Activated CD8-positive, alpha-beta memory T cell treated with anti-CD3 and anti-CD28 coated beads, Interleukin-2, amount 50 U/mL, for 24 hours (primary cell): ENCODE measurements at regions not wholly inside any gene's neighbourhood (a gene's known extent, or its start where the extent isn't known, plus 50 kb on each side); places are given as distances from the start of the nearest gene placed in this dataset.

ENCODE experiments used
- DNase-seq: peaks from one replicate; pipeline ENCODE4 v3.0.0-alpha.2; 2020; ENCODE audit errors: extremely low read depth

DNA sequence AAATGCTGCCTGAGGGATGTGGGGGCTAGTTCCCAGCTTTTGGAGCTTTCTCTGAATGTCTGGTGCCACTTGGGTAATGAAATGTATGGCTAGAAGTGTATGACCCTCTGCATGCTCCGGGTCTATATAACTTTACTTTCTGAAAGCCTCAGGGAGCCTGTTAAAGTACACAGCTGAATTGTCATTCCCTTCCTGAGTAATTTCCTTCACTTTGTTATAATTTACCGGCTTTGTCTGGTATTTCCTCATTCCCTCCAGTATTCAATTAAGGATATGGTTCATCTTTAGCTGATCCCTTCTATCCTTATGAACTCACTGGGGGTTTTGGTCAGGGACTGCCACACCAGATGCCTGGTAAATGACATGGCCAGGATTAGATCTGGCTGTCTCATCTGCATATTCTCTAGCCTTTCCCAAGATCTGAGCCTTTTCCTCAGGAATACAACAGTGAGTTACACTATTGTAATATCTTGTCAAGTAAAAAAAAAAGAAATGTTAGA is 620.3 kb downstream of the ZPLD1 start:
- no peak for DNase-seq

DNA sequence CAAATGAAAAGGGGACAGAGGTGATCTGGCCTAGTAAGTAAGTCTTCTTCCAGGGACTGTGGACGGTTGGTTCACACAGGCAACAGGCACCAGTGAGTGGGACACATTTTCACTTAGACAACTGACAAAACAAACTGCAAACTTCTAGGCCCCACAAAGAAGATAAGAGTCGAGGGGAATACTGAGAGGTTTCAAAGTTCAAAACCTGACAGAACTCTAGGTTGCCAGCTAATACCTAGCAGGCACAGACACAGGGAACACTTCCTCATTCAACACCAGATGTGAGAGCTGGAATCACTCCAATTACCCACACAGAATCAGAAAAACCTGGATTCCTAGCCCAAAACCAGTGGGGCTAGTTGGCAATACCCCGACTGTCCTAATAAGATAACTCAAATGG is 621.7 kb downstream of the ZPLD1 start:
- DNase-seq: no peak

DNA sequence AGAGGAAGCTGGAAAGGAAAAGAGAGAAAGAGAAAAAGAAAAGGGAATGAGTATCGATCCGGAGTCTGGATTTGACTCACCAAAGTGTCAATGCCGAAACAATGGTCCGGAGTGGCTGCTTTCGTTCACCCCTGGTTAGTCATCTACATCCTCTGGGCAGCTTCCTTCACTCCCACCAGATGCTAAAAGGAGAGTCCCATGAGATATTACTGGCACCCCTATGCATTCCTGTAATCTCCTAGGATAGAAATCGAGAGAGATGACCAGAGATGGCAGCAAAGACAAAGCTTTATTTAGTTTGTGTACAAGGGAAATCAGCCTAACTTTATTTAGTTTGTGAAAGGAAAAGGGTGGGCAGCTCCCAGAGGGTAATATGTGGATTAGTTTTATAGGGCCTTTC is 622.2 kb downstream of the ZPLD1 start:
- DNase-seq: no peak

DNA sequence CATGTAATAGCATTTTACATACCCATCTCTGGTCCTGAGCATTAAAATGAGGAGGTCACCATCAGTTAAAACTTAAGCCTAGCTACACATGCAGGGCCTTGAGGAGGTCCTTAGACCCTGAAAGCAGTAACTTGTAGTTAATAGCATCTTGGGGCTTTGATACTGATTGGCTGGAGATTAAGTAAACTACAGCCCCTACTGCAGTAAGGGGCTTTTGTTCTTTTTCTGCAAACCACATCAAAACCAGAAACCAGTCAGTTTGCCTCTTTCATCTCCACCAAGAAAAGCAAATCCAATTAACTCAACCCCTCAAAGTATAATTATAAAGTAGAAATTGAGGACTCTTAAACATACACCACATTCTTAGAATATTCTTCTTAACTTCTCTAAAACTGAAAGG is 622.7 kb downstream of the ZPLD1 start:
- DNase-seq: no peak

DNA sequence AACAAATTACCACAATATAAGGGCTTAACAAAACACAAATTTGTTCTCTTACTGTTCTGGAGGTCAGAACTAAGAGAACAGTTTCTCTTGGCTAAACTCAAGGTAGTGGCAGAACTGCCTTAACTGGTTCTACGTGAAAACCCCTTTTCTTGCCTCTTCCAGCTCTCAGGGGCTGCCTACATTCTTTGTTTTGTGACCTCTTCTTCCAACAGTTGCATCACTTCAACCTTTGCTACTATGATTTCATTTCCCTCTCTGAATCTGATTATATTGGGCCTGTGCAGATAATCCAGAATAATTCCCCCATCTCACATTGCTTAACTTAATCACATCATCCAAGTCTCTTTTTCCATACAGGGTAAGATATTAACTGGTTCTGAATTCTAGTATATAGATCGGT is 624.6 kb downstream of the ZPLD1 start:
- DNase-seq: no peak

DNA sequence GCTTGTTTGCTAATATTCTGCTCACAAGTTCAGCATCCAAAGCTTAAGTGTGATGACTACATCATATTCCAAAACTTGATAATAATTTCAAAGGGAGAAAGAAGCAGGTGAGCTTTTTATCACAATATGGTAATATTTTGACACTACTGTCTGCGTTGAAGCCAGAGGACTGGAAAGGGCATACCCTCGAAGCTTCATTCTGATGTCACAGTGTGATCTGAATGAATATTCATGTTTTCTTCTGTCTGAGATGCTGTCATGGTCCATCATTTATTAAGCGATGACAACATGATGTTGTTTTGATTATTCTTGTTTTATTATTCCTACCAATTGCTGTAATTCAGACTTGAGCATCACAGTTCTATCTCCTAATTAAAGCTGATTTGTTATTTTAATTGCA is 625.4 kb downstream of the ZPLD1 start:
- no peak for DNase-seq

DNA sequence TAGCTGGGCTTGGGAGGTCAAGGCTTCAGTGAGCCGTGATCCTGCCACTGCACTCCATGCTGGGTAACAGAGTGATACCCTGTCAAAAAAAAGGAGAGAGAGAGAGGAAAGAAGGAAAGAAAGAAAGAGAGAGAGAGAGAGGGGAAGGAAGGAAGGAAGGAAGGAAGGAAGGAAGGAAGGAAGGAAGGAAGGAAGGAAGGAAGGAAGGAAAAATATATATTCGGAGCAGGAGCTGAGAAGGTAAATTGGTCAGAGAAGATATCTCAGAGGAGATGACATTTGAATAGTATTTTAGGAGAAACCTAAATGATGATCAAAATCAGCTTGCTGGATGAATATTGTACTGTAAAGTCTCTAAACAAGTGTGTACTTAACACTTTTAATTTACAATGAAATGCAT is 633.1 kb downstream of the ZPLD1 start:
- DNase-seq: no peak

DNA sequence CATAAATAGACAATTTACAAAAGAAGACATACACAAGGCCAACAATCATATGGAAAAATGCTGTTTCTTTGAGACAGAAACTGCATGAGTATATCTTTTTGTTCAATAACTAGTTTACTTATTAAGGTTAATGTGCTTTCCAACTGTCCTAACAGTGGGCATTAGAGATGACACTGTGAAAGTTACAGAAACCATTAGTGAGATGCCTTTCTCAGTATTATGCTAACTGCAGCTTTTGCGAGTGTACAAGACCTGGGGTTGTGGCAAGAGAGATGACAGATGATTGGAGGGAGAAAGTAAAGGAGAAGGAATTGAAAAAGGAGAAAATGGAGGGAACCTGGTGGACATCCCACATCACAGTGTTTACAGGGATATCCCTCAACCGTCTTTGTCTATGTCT is 640.5 kb downstream of the ZPLD1 start:
- no peak for DNase-seq

DNA sequence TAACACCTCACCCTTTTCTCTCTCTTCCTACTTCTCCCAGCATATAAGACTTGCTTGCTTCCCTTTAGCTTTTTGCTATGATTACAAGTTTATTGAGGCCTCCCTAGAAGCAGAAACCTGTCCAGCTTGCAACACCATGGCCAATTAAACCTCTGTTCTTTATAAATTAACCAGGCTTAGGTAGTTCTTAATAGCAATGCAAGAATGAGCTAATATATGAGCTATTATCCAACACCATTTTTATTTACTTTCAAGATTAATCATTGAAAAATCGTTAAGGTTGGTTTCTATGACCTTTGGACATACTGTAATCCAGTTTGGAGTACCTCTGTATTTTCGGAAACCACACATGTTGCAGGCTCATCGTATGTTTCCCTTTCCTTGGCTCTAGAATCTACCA is 643.1 kb downstream of the ZPLD1 start:
- DNase-seq: no peak

DNA sequence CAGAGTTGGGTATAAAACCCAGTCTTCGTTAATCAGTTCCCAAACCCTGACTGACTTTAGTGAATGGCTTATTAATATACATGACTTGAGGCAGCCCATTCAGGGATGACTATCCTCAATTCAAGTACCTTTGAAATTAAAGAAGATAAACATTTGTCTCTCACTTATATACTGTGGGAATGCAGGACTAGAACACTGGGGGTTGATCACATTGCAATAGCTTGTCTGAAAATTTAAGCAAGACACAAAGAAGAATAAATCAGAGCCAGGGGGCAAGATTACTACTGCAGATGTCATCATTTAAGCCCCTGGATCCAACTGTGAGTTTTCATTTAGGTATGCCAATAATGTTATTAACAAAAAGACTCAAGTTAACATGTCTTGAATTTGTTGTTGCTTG is 647.7 kb downstream of the ZPLD1 start:
- DNase-seq: no peak

DNA sequence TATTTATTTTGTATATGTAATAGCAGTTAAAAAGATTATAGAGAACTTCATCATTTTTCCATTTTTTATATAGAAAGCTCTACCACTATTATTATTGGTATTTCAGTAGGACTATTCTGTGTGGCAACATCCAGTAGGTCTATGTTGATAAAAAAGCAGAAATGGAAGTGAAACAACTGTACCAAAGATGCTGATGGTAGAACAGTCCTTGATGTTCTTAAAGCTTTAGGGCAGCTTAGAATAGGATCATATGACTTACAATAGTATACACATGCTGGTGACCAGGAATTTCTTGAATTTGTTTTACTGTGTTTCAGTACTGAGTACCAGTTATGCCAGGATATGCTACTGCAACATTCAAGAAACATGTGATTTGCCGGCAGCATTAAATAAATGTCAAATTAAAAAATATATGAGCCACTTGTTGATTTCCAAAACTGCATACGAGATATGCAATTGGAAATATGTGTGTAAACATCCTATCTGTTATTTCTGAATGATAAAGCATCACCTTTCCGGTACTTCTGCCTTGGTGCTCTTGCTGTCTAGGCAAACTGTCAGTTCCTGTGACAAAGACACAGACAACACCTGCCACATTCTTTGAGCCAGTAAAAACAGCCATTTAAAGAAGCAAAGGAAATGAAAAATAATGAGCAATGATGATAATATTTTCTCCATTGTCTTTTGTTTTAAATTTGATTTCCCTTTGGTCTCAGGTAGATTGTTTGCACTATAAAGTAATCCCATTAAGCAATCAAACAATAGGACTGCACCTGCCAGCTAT is 649.2 kb downstream of the ZPLD1 start:
- no peak for DNase-seq

DNA sequence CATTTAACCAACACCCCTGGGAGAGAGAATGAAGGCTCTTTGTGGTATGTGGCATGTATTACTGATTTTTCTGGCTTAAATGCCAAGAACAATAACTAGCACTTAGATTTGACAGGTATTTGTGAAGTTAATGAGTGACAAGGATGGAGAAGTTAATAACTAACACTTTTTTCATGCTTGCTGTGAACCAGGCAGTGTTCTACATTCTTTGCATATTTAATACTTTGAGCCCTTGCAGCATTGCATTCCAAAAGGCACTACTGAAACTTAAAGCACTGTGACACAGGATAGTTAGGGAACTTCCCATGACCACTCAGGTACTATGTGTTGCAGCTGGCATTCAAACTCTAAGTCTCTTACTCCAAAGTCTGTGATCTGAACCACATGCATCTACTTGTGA is 650.6 kb downstream of the ZPLD1 start:
- DNase-seq: no peak

DNA sequence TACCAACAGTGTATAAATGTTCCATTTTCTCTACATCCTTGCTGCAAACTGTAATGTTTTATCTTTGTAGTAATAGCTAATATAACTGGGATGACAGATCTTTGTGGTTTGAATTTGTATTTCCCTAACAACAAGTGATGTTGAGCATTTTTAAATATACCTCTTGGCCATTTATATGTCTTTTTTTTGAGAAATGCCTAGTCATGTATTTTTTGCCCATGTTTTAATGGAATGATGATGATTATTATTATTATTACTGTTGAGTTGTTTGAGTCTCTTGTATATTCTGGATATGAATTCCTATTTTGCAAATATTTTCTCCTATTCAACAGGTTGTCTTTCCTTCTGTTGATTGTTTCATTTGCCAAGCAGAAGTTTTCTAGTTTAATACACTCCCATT is 654.9 kb downstream of the ZPLD1 start:
- DNase-seq: no peak

DNA sequence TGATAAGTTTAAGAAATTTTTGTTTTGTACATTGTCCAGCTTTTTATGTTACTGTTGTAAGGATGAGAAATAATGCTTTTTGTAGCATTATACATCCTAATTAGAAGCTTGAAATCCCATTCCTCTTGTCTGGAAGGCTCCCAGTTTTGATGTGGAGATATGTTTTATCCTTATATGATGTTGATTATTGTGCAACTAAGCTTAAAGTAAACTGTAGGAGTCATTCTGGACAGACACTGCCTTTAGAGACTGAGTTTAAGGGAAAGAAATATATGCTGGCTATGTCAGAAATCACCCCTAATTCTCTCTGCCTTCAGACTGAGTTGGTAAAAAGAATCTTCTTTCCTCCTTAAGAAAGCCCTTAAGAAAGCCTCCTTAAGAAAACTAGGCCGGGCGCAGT is 670.4 kb downstream of the ZPLD1 start:
- no peak for DNase-seq

DNA sequence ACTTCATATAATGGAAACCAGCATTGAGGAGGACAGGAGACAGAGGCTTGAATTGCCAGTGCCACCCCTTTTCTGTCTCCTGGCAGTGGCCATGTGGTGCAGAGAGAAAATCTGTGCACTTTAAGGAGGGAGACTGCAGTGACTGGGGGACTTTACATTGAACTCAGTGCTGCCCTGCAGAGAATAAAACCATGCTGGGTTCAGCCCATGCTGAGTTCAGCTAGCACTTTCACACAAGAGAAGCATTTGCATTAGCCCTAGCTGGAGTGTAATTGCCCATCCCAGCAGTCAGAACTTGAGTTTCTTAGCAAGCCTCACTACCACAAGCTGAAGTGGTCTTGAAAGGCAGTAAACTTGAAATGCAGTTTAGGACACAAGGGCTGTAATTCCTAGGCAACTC is 677.5 kb downstream of the ZPLD1 start:
- no peak for DNase-seq

DNA sequence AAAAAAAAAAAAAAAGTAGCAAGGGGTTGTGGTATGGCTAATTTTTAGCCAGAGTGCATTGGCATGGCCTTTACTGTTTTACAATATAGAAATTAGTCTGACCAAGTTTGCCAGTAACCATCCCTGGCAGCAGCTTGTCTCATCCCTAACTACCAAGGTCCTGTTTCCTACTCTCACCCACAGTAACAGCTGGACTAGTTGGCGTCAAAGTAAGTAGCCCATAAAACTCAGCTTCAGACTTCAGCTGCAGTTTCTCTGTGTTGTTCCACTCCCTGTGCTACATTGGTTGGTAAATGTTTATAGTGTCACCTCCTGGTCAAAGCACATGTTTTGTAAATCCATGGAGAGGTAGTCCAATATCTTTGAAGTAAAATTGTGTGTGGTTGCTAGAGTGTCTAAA is 691.3 kb downstream of the ZPLD1 start:
- DNase-seq: no peak

DNA sequence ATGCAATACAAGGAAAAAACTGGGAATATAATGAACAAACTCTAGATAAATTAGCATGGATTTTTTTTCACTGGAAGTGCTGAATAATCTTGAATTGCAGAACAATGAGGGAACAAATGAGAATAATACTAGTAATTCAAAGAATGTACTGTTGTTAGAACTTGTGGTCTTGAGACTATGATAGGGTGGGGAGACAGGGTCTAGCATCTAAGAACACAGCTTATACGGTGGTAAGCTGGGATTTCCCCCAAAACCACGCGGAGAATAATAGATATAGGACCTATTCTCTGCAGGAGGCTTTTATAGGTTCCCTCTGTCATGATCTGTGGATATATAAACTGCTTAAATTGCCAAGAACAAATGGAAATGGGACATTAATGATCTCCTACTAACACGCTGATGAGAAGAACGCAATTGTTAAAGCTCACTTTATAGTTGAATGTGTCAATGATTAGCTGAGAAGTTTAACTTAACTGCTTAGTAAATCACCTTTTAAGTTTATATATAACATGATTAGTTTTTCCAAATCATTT is 692.3 kb downstream of the ZPLD1 start:
- DNase-seq: no peak

DNA sequence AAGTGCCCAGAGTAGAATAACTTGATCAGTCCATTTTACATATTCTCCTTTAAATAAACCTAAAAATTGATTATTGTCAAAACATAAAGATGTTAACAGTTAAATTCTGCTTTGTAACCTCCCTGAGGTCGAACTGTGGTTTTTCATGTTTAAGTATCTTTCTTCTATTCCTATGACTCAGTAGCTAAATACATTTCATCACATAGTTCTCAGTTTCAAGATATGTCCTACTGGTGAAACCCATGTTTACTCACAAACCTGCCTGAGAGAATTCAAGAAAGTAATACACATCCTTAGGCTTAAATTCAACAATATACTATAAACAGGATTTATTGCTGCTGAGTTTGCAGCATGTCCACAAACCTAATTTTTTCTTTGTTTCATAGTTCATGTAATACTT is 692.9 kb downstream of the ZPLD1 start:
- no peak for DNase-seq

DNA sequence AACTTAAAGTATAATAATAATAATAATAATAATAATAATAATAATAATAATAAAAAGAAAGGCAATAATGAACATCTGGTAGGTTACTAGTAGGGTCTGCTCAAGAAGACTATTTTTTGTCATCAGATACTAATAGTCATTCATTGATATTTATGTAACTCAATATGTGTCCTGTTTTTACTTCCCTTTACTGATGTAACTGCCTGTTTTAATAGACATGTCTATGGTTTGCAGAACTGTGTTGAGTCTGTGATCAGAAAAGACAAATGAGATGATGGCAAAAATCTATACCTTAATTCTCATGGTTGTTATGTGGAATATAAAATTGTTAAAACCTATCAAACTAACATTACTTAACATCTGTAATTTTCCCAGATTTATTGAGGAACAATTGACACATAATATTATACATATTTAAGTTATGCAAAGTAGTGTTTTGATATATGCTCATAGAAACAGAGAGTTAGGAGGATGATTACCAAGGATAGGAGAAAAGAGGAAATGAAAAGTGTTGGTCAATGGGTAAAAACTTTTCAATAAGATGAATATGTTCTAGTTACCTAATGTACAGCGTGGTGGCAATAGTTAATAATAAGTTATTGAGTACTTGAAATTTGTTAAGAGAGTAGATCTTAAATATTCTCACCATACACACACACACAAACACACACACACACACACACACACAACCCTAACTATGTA is 699.4 kb downstream of the ZPLD1 start:
- DNase-seq: no peak

DNA sequence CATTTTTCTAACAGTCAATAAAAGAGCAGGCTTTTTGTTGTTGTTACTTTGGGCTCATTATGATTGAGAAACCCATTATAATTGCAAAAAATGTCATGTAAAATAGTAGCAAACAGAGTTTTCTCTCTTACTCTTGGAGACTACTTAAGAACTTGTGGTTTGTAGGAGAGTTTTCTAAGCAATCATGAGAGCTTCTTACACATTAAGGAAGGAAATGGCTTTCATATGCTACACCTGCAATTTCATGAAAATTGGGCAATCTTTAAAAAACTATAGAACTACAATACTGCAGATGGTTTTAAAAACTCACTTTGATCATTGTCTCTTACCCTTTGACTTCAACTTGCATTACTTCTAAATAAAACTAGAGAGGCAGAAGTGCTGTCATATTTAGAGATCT is 701.8 kb downstream of the ZPLD1 start:
- no peak for DNase-seq

DNA sequence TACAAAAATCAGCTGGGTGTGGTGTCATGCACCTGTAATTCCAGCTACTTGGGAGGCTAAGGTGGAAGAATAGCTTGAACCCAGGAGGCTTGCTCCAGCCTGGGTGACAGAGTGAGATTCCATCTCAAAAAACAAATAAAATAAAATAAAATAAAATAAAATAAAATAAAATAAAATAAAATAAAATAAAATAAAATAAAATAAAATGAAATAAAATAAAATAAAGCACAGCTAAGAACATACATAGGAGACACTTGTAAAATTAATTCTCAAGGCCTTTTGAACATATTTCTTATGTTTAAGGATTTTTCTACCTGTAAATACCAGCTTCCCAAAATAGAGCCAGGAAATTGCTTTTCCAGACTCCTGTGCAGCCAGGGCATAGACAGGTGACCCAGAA is 703.0 kb downstream of the ZPLD1 start:
- no peak for DNase-seq

DNA sequence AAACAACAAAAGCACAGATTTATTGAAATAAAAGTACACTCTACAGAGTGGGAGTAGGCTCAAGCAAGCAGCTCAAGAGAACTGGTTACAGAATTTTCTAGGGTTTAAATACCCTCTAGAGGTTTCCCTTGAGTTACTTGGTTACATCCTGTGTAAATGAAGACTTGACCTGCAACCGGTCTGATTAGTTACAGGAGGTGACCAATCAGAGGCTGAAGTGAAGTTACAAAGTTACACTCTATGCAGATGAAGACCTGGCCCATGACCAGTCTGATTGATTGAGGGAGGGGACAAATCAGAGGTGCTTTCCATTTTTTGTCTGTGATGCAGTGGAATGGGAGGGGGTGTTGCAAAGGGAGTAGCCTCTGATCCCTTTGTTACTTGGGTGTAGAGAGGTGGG is 723.4 kb downstream of the ZPLD1 start:
- no peak for DNase-seq

DNA sequence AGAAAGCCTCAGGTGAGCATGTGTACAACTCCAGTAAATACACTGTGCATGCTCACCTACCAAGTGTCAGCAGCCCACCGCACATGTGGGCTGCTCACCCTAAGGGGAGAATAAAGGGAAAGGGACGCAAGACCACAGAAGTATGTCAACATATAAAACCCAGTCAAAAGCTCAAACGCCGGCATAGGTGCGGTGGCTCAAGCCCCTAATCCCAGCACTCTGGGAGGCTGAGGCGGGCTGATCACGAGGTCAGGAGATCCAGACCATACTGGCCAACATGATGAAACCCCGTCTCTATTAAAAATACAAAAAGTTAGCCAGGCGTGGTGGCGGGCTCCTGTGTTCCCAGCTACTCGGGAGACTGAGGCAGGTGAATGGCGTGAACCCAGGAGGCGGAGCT is 732.1 kb downstream of the ZPLD1 start:
- no peak for DNase-seq
